ENCODE measurements at regions not wholly inside any gene's neighbourhood (a gene's known extent, or its start where the extent isn't known, plus 50 kb on each side); places are given as distances from the start of the nearest gene placed in this dataset.

- Histone ChIP-seq H3K36me3 (ENCODE audit: control insufficient read depth in 4 of 4, insufficient read depth in 4 of 4, low read length in 4 of 4) (no peaks in the 10 kb centered on the region), H3K9me3 (ENCODE audit: control insufficient read depth in 4 of 4, insufficient read depth in 3 of 4, low read length in 3 of 4) (peaks cover 0 to 7% (median 6%) of the 10 kb centered on the region in 4 donors), H3K27ac (ENCODE audit: low read depth in 1 of 2, low read length in 1 of 2) (no peak overlapping the region), H3K27me3 (ENCODE audit: control insufficient read depth in 3 of 3, insufficient read depth in 3 of 3, low read length in 2 of 3) (no peaks in the 10 kb centered on the region), H3K4me3 (no peak overlapping the region), H3K9ac (ENCODE audit: insufficient read depth in 1 of 2, low read length in 2 of 2) (no peak overlapping the region), H3K4me1 (ENCODE audit: control insufficient read depth in 5 of 5, insufficient read depth in 5 of 5, low read length in 5 of 5) (no peaks in the 10 kb centered on the region)
- 60 to 77% methylated on average over 3 of the region's 3 CpGs for WGBS, 2 donors
- no peak for DNase-seq
- no peak for TF ChIP-seq CTCF (IDR thresholded peaks at IDR 0.05; ENCODE audit: control extremely low read depth, extremely low read depth)
- no peak for ATAC-seq (ENCODE audit: insufficient read depth, low FRiP score)
These were observed 497.6 kb downstream of the RMST start for GRCh38 chr12:97960225-97960624.

- DNase-seq (peak in 2 of 3 donors; percentile 15 to 21), ATAC-seq (ENCODE audit: insufficient read depth, low FRiP score) (no peak)
- 65% methylated on average over 5 of the region's 5 CpGs for WGBS, 2 donors
- H3K9ac ChIP-seq (ENCODE audit: insufficient read depth in 1 of 2, low read length in 2 of 2), result no peak overlapping the region
- H3K9me3 ChIP-seq (ENCODE audit: control insufficient read depth in 4 of 4, insufficient read depth in 3 of 4, low read length in 3 of 4), result peaks cover 0 to 7% (median 4%) of the 10 kb centered on the region in 4 donors
- no peak overlapping the region for H3K27ac ChIP-seq (ENCODE audit: low read depth in 1 of 2, low read length in 1 of 2)
- H3K36me3 ChIP-seq (ENCODE audit: control insufficient read depth in 4 of 4, insufficient read depth in 4 of 4, low read length in 4 of 4), result no peaks in the 10 kb centered on the region
- no peak overlapping the region for H3K4me3 ChIP-seq
- H3K27me3 ChIP-seq (ENCODE audit: control insufficient read depth in 3 of 3, insufficient read depth in 3 of 3, low read length in 2 of 3), result no peaks in the 10 kb centered on the region
- TF ChIP-seq CTCF (IDR thresholded peaks at IDR 0.05; ENCODE audit: control extremely low read depth, extremely low read depth), result no peak
- no peaks in the 10 kb centered on the region for H3K4me1 ChIP-seq (ENCODE audit: control insufficient read depth in 5 of 5, insufficient read depth in 5 of 5, low read length in 5 of 5)
These were observed 498.4 kb downstream of the RMST start for GRCh38 chr12:97960741-97961608.

- Histone ChIP-seq H3K4me3 (no peak overlapping the region), H3K4me1 (ENCODE audit: control insufficient read depth in 5 of 5, insufficient read depth in 5 of 5, low read length in 5 of 5) (peaks cover 0 to 3% (median 0%) of the 10 kb centered on the region in 5 donors), H3K9ac (ENCODE audit: insufficient read depth in 1 of 2, low read length in 2 of 2) (no peak overlapping the region), H3K27ac (ENCODE audit: low read depth in 1 of 2, low read length in 1 of 2) (no peak overlapping the region), H3K9me3 (ENCODE audit: control insufficient read depth in 4 of 4, insufficient read depth in 3 of 4, low read length in 3 of 4) (no peaks in the 10 kb centered on the region), H3K27me3 (ENCODE audit: control insufficient read depth in 3 of 3, insufficient read depth in 3 of 3, low read length in 2 of 3) (no peaks in the 10 kb centered on the region), H3K36me3 (ENCODE audit: control insufficient read depth in 4 of 4, insufficient read depth in 4 of 4, low read length in 4 of 4) (no peaks in the 10 kb centered on the region)
- TF ChIP-seq CTCF (IDR thresholded peaks at IDR 0.05; ENCODE audit: control extremely low read depth, extremely low read depth), result no peak
- peak; percentile 12 to 44 (median 20) for DNase-seq
- ATAC-seq (ENCODE audit: insufficient read depth, low FRiP score), result no peak
- 51 to 59% methylated on average over 2 of the region's 2 CpGs for WGBS, 2 donors
These were observed 505.2 kb downstream of the RMST start for GRCh38 chr12:97967831-97968230.
